ENCODE measurements at regions not wholly inside any gene's neighbourhood (a gene's known extent, or its start where the extent isn't known, plus 50 kb on each side); places are given as distances from the start of the nearest gene placed in this dataset.

DNA sequence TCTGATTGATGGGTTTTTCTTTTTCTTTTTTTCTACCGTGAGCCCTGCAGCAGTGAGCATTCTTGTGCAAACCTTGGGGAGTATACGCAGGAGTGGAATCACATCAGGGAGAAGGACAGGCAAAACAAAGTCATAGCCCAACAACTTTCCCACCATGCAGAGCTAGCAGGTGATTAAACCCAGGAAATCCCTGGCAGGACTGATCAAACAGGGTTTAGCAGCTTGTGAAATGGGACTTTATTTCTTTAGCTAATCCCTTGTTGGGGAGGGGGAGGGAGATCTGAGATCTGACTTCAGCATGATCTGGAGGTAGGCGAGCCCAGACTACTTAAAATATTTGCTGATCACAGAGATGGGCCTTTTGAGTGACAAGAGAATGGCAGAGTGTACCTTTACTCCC, 162.0 kb upstream of the GLRA1 start:
- TF ChIP-seq, protein P1, sequence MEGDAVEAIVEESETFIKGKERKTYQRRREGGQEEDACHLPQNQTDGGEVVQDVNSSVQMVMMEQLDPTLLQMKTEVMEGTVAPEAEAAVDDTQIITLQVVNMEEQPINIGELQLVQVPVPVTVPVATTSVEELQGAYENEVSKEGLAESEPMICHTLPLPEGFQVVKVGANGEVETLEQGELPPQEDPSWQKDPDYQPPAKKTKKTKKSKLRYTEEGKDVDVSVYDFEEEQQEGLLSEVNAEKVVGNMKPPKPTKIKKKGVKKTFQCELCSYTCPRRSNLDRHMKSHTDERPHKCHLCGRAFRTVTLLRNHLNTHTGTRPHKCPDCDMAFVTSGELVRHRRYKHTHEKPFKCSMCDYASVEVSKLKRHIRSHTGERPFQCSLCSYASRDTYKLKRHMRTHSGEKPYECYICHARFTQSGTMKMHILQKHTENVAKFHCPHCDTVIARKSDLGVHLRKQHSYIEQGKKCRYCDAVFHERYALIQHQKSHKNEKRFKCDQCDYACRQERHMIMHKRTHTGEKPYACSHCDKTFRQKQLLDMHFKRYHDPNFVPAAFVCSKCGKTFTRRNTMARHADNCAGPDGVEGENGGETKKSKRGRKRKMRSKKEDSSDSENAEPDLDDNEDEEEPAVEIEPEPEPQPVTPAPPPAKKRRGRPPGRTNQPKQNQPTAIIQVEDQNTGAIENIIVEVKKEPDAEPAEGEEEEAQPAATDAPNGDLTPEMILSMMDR (IDR thresholded peaks at IDR 0.05), result no peak
- intact Hi-C loops (cut with DNase I, micrococcal nuclease), result no loop called here
- Histone ChIP-seq H3K9me3 (no peaks in the 10 kb centered on the region), H3K4me1 (ENCODE audit: low read depth) (no peaks in the 10 kb centered on the region), H3K4me3 (no peak overlapping the region), H3K36me3 (ENCODE audit: low read depth) (no peaks in the 10 kb centered on the region)
- no peak for DNase-seq
- no peak for ATAC-seq

DNA sequence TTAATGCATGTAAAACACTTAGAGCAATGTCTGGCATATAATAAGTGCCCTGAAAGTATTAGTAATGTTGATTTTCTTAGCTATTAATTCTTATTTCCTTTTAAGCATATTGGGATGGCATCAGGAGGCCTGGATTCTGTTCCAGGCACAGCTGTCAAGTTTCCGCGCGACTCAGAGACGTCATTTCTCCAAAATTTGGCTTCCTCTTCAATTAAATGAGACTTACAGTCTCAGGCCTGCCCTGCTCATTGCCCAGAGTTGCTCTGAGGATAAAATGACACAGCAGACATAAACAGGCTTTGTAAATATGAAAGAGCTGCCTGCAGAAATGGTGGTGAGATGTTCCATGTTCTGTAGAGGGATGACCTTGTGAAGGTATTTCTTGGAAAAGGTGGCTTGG, 159.8 kb upstream of the GLRA1 start:
- intact Hi-C loops (cut with DNase I, micrococcal nuclease), result no loop called here
- TF ChIP-seq, protein P1 (IDR thresholded peaks at IDR 0.05), result no peak
- ATAC-seq, result no peak
- DNase-seq, result no peak
- H3K4me1 ChIP-seq (ENCODE audit: low read depth), result no peaks in the 10 kb centered on the region
- H3K4me3 ChIP-seq, result no peak overlapping the region
- H3K9me3 ChIP-seq, result no peaks in the 10 kb centered on the region
- no peaks in the 10 kb centered on the region for H3K36me3 ChIP-seq (ENCODE audit: low read depth)

DNA sequence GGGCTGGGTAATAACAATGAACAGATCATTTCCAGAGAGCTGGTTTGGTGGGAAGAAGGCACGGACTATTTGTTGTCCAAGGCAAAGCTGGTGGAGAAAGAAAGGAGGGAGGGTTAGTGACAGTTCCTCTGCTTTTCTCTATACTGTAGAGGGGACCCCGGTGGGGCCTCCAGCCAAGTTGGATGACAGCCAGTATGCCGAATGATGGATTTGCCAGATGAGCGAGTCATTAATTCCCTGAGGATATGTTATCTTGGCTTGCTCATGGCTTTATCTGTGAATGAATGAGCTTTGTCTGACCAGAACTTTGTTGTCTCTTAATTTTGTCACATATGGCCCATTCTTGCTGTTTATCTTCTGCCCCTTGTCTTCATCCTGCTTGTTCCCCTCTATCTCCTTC, 158.6 kb upstream of the GLRA1 start:
- H3K4me3 ChIP-seq, result no peak overlapping the region
- TF ChIP-seq, protein P1 (IDR thresholded peaks at IDR 0.05), result no peak
- H3K9me3 ChIP-seq, result no peaks in the 10 kb centered on the region
- intact Hi-C loops (cut with DNase I, micrococcal nuclease), result no loop called here
- DNase-seq (no peak), ATAC-seq (no peak)
- no peaks in the 10 kb centered on the region for H3K4me1 ChIP-seq (ENCODE audit: low read depth)
- H3K36me3 ChIP-seq (ENCODE audit: low read depth), result no peaks in the 10 kb centered on the region

DNA sequence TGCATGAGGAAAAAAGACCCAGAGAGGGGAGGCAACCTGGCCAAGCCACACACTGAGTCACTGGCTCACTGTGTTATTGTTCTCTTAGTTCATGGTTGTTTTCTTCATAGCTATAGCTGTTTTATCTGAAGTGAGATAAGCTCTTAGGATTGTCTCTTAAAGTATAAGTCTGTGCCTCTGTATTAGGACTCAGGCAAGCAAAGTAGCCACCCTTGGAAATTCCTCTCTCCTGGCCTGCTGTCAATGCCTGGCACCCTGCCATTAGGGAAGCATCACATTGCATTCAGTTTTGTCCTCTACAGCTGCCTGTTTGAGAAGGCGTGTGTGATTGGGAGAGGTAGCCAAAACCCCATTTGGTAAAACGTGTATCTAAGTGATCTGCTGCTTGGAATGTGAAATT, 147.4 kb upstream of the GLRA1 start:
- no peak for DNase-seq
- ATAC-seq, result no peak
- Histone ChIP-seq H3K36me3 (ENCODE audit: low read depth) (no peaks in the 10 kb centered on the region), H3K4me3 (no peak overlapping the region), H3K4me1 (ENCODE audit: low read depth) (no peaks in the 10 kb centered on the region), H3K9me3 (no peaks in the 10 kb centered on the region)
- intact Hi-C loops (cut with DNase I, micrococcal nuclease), result no loop called here
- TF ChIP-seq, protein P1 (IDR thresholded peaks at IDR 0.05), result no peak

DNA sequence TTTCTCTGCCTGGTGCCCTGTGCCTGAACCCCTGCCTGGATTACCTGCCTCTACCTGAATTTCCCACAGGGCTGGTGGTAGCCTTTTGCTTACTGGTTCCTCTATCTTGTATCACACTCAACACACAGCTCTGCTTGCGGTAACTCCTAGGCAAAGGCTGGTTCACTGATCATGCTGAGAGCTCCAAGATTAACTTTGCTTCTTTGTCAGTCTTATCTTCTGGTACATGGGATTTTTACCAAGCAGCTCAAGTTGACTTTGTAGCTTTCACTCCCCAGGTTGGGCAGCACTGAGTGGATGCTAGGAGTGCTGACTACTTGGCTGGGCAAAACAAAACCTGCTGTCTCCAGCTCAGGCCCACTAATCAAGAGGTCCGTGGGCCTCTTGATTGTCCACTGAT, 145.9 kb upstream of the GLRA1 start:
- ATAC-seq (no peak), DNase-seq (no peak)
- Histone ChIP-seq H3K4me1 (ENCODE audit: low read depth) (no peaks in the 10 kb centered on the region), H3K9me3 (no peaks in the 10 kb centered on the region), H3K4me3 (no peak overlapping the region), H3K36me3 (ENCODE audit: low read depth) (no peaks in the 10 kb centered on the region)
- intact Hi-C loops (cut with DNase I, micrococcal nuclease), result no loop called here
- TF ChIP-seq, protein P1 (IDR thresholded peaks at IDR 0.05), result no peak

DNA sequence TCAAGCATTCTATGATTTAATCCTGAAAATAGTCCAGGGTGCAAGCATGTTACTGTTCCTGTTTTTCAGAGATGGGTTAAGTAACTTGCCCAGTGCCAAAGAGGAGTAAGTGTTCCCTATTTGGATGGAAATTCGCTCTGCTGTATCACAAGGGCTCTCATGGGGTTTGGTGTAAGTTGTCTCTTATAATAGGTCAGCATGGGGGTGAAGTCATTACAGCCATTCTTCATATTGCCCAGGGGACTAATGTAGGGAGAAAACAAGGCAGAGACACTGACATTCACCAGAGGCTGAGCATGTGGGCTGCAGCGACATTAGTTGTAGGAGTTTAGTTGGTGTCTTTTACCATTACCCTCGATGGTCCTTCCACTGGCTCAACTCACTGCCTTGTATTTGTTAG, 142.1 kb upstream of the GLRA1 start:
- TF ChIP-seq, protein P1 (IDR thresholded peaks at IDR 0.05), result no peak
- ATAC-seq (no peak), DNase-seq (no peak)
- Histone ChIP-seq H3K36me3 (ENCODE audit: low read depth) (no peaks in the 10 kb centered on the region), H3K4me3 (no peak overlapping the region), H3K4me1 (ENCODE audit: low read depth) (no peaks in the 10 kb centered on the region), H3K9me3 (no peaks in the 10 kb centered on the region)
- intact Hi-C loops (cut with DNase I, micrococcal nuclease), result no loop called here
